ENCODE measurements at regions not wholly inside any gene's neighbourhood (a gene's known extent, or its start where the extent isn't known, plus 50 kb on each side); places are given as distances from the start of the nearest gene placed in this dataset.

DNA sequence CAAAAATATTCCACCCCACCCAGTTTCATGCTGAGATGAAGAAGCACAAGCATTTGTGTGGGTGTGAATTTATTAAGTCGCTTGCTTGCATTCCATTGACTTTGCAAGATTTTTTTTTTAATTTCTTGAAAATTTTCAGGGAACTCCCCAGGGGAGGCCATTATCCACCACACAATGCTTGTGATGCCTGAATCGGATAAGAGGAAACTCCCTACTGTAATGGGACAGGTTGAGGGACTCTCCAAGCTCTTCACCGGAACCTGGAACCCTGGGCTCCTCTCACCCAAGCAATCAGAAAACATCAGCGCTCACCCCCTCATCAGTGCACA, 153.6 kb upstream of the ZMIZ1 start:
- DNase-seq = no peak

DNA sequence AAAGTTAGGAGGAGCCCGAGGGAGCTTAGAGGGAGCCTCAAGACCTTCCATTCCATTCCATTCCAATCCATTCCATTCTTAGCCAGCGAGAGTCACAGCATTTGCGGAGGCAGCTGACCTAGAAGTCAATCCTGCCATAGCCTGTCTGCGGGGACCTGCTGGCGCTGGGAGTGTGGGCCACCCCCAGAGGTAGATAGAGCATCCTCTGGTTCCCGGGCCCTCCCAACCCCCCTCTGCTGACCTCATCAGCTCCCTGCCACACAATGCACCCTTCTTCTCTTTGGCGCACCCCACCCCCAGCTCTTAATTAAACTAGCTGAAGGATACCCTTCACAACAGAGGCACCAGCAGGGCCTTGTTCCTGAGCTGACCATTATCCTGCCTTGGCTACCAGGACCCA, 152.5 kb upstream of the ZMIZ1 start:
- no peak for DNase-seq

DNA sequence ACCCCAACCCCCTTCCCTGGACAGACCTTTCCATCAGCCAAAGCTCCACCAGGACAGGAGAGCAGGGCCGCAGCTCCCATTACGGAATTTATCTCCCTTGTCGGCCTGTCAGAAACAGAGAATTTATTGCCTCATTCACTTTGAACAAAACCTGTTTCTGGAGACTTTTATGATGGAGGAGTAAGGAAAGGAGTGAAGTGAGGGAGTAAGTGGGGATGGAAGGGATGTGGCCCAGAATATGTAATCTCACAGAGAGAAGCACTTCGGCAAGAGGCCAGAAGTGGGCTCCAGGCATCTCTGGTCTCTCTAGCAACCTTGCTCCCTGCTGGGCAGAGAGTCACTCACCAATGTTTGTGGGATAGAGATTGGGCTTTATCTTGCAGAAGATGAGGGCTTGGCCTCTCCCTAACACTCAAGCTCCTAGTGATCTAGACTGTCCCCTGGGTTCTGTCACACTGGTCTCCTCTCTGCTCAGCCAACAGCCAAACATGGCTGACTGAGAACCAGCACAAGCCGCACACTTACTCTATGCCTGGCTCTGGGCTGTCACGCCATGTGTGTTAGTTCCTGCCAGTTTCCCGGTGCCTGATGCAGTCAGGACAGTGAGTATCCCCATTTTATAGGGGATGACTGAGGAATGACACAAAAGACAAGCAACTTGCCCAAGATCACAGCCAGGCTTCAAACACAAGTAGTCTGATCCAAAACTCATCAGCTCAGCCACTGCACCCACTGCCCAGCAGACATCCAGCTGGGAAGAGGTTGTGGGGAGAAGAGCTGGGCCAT, 149.4 kb upstream of the ZMIZ1 start:
- DNase-seq = no peak

DNA sequence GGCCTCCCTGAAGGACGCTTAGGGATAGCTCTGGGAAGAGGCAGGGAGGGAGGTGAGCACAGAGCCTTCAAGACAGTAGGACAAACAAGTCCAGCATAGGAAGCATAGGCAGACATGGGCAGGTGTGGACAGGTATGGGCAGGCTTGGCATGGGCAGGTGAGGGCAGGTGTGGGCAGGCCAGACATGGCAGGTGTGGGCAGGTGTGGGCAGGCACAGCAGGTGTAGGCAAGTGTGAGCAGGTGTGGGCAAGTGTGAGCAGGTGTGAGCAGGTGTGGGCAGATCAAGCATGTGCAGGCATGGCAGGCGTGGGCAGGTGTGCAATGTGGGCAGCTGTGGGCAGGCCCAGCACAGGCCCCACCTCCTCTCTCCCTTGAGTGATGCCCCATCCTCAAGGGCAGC, 148.8 kb upstream of the ZMIZ1 start:
- no peak for DNase-seq

DNA sequence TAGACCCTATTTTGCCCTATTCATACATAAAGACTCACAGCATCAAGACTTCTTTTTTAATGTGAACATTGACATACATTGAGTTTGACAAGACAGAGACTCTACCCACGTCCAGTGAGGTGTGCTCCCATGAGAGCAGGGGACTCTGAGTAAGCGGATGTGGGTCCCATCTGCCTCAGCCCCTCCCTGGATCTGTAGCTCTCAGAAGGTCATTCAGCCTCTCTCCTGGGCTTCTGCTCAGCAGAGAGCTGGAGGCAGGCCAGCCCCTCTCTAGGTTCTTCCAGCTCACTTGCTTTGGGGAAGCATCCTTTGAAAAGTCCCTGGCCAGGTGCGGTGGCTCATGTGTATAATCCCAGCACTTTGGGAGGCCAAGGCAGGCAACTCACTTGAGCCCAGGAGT, 146.9 kb upstream of the ZMIZ1 start:
- peak; percentile 65 for DNase-seq

DNA sequence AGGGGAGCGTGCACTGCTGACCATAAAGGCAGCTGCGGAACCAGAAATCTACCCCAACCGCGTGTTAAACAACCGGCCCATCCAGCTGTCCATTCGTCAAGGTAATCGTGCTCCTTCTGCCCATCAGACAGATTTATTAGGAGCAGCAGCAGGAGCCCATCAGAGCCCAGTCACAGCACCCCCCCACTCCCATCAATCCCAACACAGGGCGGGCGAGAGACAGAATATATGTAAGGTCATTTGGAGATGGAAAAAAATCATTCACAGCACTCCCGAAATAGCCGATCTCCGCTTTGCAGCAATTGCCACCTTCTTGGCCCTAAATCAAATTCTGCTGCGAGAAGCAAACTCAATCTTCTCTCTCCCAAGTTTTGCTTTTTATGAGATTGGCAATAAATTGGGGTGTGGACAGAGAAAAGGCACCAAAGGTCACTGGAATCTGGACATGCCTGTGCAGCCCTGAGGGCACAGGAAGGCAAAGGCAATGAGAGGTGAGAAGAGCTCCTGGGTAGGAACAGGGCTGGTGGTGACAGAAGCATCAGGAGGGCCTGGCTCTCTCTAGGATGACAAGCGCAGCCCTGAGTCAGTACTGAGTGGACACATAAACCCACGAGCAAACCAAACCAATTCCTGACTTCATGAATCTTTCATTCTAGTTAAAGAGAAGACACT, 145.0 kb upstream of the ZMIZ1 start:
- DNase-seq = no peak

DNA sequence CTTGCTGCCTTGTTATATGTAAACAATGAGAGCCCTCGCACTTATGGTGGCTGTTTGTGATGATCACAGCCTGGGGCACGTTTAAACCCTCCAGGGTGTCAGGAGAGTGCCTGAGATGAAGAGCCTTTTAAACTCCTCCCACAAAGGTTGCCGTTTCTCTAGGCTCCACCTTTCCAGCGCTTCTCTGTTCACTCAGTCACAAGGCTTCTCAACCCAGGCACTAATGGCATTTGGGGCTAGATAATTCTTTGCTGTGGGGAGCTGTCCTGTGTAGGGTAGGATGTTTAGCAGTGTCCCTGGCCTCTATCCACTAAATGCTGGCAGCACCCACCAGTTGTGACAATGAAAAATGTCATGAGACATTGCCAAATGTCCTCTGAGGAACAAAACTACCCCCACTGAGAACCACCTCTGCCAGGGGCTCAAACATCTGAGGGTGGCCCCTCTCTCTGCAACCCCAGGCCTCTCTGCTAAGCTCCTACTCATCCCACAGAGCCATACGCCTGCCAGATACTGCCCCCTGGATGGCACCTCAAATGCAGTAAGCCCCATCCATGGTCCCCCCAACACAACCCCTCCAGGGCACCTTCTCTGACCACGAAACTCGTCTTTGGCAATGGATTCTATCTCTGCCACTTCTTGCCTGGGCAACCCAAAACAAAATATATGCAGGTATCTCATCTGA, 144.3 kb upstream of the ZMIZ1 start:
- peak; percentile 48 for DNase-seq

DNA sequence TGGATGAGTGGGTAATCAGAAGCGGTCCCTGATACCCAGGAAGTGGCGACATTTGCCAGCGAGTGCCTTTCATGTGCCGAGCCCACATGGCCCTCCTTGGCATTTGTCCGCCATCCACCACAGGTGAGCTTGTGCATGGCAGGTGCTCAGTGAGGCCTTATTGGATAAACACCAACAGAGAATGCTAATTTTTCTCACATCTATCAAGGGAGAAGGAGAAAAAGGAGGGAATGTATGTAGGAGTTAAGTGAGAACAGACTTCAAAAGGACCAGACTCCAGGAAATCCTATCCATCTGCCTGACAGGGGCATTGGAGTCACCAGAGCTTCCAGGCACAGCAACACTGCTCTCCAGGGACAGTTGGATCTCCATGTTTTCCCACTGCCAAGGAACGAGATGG, 143.5 kb upstream of the ZMIZ1 start:
- DNase-seq = no peak

DNA sequence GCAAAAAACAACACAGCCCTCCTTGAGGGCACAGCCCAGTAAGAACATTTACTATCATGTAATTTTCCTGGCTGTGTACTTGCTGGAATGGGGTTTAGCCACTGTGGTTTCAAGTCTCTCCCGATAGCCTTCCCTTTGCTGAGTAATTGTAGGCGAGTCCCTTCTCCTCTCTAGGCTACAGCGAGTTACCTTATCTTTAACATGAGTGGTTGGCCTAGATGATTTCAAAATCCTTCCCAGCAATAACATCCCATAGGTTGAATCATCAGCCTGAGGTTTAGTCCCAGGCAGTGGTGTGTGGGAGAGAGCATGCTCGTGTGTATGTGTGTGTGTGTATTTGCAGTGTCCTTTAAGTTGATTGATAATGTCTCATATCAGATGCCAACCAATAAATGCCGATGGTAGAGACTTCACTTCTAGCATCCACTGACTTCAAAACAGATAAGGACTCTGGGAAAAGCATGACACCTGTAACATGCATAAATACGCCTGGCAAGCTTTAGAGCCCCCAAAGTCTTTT, 142.9 kb upstream of the ZMIZ1 start:
- DNase-seq = no peak

DNA sequence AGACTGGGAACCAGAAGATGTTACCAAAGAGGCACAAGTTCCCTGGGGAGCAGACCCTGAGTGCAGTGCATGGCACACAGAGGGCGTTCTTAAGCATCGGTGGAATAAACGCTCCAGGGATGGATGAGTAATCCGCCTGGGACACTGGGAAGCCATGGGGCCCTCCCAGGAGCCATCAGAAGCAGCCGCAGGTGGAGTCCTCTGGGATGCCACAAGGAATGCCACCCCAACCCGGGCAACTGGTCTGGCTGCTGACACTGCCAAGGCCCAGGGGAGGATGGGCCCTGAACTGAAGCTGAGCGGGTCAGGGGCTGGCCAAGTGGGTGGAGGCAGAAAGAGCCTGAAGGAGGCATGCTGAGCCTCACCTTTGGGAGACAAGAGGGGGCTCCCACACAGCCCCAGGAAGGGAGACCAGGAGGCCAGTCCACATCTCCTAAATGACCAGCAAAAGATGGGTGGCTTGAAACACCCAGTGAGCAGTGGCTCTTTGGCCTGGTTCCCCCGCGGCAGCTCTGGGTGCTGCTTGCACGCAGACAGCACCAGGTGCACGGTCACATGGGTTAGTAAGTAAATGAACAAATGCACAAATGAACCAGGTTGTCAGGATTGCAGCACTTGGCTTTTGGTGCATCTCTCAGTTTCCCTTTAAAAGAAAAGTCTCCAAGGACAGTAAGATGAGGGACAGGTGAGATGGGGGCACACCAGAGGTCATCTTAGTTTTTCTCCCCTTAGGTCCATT, 141.3 kb upstream of the ZMIZ1 start:
- no peak for DNase-seq

DNA sequence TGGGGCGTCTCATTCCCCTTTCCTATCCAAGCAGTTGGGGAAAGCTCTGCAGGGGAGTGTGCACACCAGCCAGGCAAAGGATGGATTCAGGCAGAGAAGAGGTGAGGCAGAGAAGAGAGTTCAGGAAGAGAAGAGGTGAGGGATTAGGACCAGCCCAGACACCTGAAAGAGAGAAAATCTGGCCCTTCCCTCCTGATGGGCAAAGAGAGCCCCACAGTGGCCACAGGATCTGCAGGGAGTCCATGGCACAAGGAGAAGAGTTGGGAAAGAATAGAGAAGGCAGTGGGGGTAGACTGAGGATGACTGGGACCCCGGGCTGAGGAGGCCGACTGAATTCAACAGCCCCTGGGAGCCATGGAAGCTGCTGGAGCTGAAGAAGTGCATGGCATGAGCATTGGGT, 140.4 kb upstream of the ZMIZ1 start:
- no peak for DNase-seq

DNA sequence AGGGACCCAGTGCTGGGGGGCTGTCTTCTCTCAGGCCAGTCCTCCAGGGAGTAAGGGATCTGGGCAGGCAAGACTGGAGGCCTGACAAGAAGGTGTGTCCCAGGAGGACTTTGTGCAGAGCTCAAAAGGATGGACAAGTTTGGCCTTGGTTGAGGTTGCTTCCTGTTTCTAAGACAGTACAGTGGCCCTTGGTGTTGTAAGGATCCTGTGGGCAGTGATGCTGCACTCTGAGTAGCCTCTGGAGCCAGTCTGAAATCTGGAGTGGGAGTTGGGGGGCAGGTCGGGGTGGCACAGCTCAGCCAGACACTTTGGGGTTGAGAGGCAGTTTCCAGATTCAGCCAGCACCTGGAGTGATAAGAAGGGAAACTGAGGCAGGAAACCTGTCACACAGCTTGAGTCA, 139.2 kb upstream of the ZMIZ1 start:
- DNase-seq = no peak

DNA sequence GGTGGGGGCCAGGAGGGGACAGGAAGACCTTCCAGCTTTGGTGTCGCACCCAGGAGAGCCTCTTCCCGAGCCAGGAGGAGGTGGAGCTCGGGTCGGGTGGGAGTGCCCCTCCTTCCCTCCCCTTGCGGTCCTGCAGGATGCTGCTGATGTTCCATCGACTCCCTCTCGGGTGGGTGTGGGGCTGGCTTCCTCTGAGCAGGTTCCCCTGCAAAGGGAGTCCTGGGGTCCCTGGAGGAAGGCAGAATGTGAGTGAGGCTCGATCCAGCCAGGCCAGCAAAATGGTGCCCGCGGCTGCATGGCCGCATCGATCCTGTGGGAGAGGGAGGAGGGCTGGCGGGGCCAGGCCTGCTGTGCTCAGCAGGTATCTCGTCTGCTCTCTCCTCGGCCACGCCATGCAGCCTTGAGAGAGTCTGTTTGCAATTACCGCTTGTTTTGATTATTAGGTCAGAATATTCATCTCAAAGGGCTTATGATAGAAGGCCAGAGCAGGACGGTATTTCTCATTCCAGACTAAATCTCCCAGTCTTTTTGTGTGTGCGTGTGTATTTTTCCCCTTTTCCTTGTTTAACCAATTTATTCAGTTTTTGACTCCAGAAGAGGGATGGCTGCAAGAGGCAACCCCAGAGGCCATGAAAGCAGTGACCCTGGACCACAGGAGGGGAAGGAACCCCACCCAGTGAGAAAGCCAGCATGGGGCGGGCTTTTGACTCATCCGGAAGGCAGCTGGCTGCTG, 137.3 kb upstream of the ZMIZ1 start:
- peak; percentile 82 for DNase-seq

DNA sequence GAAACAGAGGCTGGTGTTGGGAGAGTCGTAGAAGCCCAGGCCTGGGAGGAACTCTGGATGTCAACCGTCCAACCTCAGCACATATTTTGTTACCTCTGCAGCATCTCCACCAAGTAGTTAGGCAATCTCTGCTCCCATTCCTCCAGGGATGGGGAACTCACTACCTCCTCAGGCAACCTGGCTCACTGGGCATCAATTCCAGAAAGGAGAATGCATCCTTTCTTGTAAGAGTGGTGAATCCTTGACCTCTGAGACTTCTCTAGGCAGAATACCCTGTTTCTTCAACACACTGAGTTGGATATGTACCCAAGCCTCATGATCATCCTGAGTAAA, 136.7 kb upstream of the ZMIZ1 start:
- DNase-seq = no peak

DNA sequence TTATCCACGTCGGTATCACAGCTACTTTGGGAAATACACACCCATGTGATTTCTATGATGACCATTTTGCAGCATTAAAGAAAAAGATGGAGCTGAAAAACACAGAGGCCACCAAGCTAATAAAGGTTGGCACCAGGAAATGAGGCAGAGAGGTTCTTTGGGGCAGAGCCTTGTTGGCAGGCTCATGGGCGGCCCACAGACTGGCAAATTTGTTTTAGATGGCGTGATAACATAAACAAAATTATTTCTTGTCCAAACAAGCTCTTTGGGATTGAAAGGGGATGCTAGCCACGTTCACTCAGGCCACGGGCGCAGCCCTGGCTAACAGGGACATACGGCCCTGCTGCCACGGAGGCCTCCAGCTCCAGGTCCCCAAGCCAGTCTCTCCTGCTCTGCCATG, 135.9 kb upstream of the ZMIZ1 start:
- no peak for DNase-seq

DNA sequence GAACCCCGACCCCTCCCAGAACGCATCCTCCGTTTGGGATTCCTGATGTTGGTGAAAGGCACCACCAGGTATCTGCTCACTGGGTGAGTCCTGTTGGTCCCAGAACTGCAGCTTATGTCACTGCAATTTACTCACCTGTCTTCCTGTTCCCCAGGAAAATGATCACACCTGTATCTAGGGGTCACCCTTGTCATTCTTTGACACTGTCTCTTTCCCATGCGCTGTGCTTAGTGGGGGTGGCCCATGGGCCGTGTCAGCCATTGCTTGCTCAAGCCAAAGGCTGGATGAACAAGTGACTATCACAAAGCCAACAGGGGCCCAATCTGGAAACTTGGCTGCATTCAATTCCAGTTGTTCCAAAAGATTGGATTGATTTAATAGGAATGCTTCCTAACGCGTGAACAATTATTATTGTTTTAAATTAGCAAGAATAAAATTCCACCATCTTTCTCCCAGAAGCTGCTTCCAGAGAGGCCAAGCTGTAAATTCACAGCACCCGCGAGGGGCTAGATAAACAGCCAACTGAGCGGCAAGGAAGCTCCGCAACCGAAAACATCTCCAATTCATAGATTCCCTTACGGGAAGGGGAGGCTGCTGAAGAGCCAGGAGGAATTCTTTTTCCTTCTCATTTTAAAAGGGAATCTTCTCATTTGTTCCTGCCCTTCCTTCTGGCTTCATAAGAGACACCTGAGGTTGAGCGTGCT, 134.8 kb upstream of the ZMIZ1 start:
- DNase-seq = no peak

DNA sequence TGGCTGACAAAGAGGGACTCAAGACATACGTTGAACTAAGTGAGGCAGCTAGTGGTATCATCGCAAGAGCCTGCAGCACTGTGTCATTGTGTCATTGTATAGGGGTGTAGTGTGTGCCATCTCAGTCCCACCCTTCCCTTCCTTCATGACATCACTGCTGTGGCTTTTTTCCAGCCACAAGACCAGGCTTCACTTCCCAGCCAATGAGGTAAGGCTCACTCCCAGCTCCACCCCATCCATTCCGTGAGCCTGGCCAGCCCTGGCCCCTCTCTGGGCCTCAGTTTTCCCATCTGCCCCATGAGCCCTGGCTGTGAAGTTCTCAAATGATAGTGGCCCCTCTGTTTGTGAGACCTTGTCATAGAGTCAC, 134.3 kb upstream of the ZMIZ1 start:
- peak; percentile 40 for DNase-seq

DNA sequence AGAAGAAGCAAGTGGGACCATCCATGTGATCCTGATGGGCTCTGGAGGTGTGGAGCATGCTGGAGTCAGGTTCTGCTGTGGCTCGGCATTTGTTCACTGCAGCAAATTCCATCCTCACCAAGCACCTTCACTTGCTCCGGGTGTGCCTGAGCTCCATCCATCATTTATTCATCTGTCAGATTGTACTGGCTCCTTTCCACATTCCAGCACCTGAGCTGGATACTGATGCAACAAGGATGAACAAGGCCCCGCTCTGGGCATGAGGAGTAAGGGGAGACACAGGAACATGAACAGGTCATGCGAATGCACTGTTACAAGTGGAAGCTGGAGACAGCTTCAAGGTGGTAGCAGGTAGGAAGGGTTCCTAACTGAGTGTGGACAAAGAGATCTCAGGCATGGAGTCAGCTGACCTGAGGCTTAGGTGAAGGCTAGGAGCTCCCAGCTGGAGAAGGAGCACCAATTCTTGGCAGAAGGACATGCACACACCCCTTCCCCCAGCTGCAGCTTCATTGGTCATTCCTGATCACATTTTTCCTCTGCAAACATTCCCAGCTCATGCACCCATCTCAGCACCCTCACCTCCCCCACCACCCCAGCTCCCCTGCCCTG, 133.7 kb upstream of the ZMIZ1 start:
- DNase-seq = no peak

DNA sequence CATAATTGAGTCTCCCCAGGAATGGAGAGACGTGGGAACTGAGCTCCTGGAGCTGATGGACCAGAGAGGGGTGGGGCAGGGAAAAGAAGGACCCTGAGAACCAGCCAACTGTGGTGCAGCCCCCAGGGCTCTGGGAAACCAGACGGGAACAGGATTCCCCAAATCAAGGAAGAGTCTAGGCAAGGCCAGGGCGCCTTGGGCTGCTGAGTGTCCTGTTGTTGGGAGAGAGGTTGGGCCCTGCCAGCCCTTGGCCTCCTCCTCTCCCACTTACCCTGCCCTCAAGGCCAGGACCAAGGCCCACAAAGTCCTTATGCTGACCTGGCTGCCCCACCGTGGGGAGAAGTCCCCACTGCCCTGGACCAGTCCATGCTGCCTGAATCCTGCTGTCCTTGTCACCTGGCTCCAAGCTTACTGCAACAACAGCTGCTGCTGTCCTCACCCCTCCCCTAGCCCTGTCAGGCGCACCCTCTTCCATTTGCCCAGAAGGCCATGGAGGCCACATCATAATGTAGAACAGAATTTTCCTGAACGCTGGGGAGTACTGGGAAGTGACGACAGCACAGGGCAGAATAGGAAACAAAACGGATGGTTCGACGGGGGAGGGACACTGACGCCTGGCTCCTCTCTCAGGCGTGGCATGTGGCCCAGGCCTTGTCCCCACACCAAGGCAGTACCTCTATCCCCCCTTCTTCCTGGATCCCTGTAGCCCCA, 132.9 kb upstream of the ZMIZ1 start:
- DNase-seq = peak; percentile 36

DNA sequence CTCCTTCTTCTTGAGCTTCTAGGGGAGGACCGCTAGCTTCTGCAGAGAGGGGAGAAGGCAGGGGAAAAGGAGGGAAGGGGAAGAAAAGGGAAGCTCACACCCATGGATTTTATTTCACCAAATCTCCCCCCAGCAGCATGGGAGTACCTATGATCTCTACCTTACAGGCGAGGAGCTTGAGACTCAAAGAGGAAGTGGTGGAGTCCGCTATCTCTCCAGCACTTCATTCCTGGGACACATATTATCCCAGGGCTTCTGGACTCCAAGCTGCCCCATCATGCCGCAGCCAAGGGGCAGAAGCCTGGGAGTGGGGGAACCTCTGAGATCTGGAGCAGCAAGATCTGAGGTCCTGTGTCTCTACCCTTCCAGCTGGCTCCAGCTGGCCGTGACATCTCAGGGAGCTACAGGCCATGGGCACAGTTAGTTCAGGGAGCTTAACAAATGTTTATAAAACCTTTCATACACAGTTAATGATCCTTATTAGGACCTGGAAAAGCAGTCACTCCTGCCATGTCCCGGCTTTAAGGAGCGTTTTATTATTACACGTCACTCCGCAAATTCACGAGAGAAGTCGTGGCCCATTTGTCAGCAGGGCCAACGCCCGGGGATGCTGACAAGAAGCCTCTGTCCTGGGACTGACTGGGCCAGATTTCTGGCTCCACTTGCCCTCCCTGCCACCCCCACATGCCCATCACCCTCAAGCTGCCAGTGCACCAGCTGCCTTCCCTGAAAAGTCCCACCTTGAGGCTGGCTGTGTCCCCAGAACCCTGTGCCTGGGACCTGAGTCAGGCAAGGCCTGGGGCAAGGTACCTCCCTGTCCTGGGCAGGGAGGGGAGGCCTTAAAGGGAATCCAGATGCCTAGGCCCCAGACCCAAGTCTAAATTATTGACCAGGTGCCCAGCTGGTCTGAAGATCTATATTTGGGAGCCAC, 132.1 kb upstream of the ZMIZ1 start:
- no peak for DNase-seq

Data from eye (tissue), 1 donor.